Liver (tissue), 3 donors: ENCODE measurements at regions not wholly inside any gene's neighbourhood (a gene's known extent, or its start where the extent isn't known, plus 50 kb on each side); places are given as distances from the start of the nearest gene placed in this dataset.

ENCODE experiments used
- SP1 ChIP-seq: IDR thresholded peaks from 2 replicates; pipeline ENCODE4 v1.6.1; 2018; ENCODE audit warnings: antibody characterized with exemption, mild to moderate bottlenecking
- TF ChIP-seq, protein P1 (sequence below): IDR thresholded peaks from 2 replicates; pipeline ENCODE4 v1.6.1; 2016; ENCODE audit warnings: antibody characterized with exemption
- TF ChIP-seq, protein P2 (sequence below): fragments of 150-350 bp; IDR thresholded peaks from 2 replicates; pipeline ENCODE4 v1.5.1; 2017; ENCODE audit warnings: improper control_type of control experiment, low read depth, low read length; ENCODE audit not compliant: missing input control
- donor health status: healthy.
- donor health status: healthy.

DNA sequence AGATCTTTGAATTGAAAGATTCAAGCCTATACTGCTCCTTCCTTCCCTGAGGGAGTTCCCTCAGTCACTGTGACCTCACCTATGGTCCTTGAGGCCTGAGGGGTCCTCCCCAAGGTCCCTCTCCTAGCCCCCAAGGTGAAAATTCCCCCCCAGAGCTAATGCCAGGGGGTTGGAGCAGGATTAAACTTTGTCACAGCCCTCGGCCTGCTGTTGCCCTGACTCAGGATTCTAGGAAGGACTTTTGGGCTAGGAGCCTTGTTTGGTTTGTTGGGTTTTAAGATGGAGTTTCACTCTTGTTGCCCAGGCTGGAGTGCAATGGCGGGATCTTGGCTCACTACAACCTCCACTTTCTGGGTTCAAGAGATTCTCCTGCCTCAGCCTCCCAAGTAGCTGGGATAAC, 123.2 kb downstream of the C5orf15 start:
- TF ChIP-seq, protein P1, sequence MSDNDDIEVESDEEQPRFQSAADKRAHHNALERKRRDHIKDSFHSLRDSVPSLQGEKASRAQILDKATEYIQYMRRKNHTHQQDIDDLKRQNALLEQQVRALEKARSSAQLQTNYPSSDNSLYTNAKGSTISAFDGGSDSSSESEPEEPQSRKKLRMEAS: no peak
- TF ChIP-seq, protein P2, sequence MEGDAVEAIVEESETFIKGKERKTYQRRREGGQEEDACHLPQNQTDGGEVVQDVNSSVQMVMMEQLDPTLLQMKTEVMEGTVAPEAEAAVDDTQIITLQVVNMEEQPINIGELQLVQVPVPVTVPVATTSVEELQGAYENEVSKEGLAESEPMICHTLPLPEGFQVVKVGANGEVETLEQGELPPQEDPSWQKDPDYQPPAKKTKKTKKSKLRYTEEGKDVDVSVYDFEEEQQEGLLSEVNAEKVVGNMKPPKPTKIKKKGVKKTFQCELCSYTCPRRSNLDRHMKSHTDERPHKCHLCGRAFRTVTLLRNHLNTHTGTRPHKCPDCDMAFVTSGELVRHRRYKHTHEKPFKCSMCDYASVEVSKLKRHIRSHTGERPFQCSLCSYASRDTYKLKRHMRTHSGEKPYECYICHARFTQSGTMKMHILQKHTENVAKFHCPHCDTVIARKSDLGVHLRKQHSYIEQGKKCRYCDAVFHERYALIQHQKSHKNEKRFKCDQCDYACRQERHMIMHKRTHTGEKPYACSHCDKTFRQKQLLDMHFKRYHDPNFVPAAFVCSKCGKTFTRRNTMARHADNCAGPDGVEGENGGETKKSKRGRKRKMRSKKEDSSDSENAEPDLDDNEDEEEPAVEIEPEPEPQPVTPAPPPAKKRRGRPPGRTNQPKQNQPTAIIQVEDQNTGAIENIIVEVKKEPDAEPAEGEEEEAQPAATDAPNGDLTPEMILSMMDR: no peak
- TF ChIP-seq SP1: no peak
